Kidney (tissue), 13 donors: ENCODE measurements at regions not wholly inside any gene's neighbourhood (a gene's known extent, or its start where the extent isn't known, plus 50 kb on each side); places are given as distances from the start of the nearest gene placed in this dataset.

Experiments used
- DNase-seq, 5 donors: peaks; one replicate each; pipeline ENCODE4 v3.0.0-alpha.2; 2013 to 2020
- FAIRE-seq: peaks from 2 replicates; lab custom pipeline; 2012; peaks lifted over from hg19 to GRCh38; lab: Jason Lieb, UNC
- H3K27ac ChIP-seq, 2 donors: one replicate each; pipeline ENCODE4 v1.7.0; 2013; ENCODE audit warnings: low read depth in 2 of 2, low read length in 2 of 2, inconsistent platforms in 1 of 2
- H3K27me3 ChIP-seq: one replicate; pipeline ENCODE4 v1.7.1; 2013; ENCODE audit warnings: low read length, inconsistent platforms; ENCODE audit not compliant: control insufficient read depth, insufficient read depth
- H3K36me3 ChIP-seq, 3 donors: one replicate each; pipeline versions ENCODE4 v1.7.0 to v1.7.1; 2013; ENCODE audit warnings: low read length in 3 of 3, control low read depth in 1 of 3, inconsistent platforms in 1 of 3; ENCODE audit not compliant: insufficient read depth in 3 of 3, control insufficient read depth in 2 of 3
- H3K4me1 ChIP-seq, 3 donors: one replicate each; pipeline versions ENCODE4 v1.7.0 to v1.7.1; 2013; ENCODE audit warnings: low read length in 3 of 3, inconsistent platforms in 1 of 3, low read depth in 1 of 3; ENCODE audit not compliant: control insufficient read depth in 2 of 3, insufficient read depth in 2 of 3
- H3K4me3 ChIP-seq, 3 donors: one replicate each; pipeline versions ENCODE4 v1.7.0 to v1.8.1; 2013; ENCODE audit warnings: low read length in 3 of 3, control low read depth in 1 of 3, inconsistent platforms in 1 of 3
- H3K9ac ChIP-seq, 3 donors: one replicate each; pipeline versions ENCODE4 v1.7.0 to v1.7.1; 2013; ENCODE audit warnings: low read length in 3 of 3, control low read depth in 1 of 3, inconsistent platforms in 1 of 3
- H3K9me3 ChIP-seq, 3 donors: one replicate each; pipeline versions ENCODE4 v1.7.0 to v1.7.1; 2013; ENCODE audit warnings: low read length in 3 of 3, control low read depth in 1 of 3, inconsistent platforms in 1 of 3; ENCODE audit not compliant: control insufficient read depth in 2 of 3, insufficient read depth in 1 of 3
- CTCF ChIP-seq: IDR thresholded peaks from 3 replicates; pipeline ENCODE4 v1.5.1; 2012; ENCODE audit warnings: mild to moderate bottlenecking, moderate library complexity, borderline replicate concordance; ENCODE audit not compliant: insufficient read depth; ENCODE audit errors: extremely low read depth
- intact Hi-C: fragments of 100-400 bp; cut with DNase I; formaldehyde crosslinking; loops from one replicate; pipeline ENCODE4 v1.11.1; 2022
- donor health status: control.
- donor health status: control.
- donor health status: control.
- donor health status: control.
- donor health status: control.
- donor health status: DM: yes; HTN: yes; CAD: no.
- donor health status: Normal renal cell carcinoma (clear cell type).

- no peaks in the 10 kb centered on the region for H3K36me3 ChIP-seq
- DNase-seq (peak in 1 of 5 donors; percentile 79), FAIRE-seq (no peak)
- peaks cover 0 to 17% (median 0%) of the 10 kb centered on the region in 3 donors for H3K4me1 ChIP-seq
- intact Hi-C loops, result no loop called here
- H3K9ac ChIP-seq, result no peak overlapping the region
- no peak for TF ChIP-seq CTCF
- H3K9me3 ChIP-seq, result no peaks in the 10 kb centered on the region
- no peak overlapping the region for H3K27ac ChIP-seq
- H3K27me3 ChIP-seq, result no peaks in the 10 kb centered on the region
- H3K4me3 ChIP-seq, result no peak overlapping the region
Measured at GRCh38 chr16:85372627-85373372, 240.3 kb upstream of the GSE1 start.

- Histone ChIP-seq H3K27me3 (no peaks in the 10 kb centered on the region), H3K9me3 (no peaks in the 10 kb centered on the region), H3K27ac (no peak overlapping the region), H3K36me3 (no peaks in the 10 kb centered on the region), H3K4me1 (peaks cover 0 to 19% (median 0%) of the 10 kb centered on the region in 3 donors), H3K9ac (no peak overlapping the region), H3K4me3 (no peak overlapping the region)
- intact Hi-C loops, result no loop called here
- no peak for DNase-seq
- no peak for FAIRE-seq
- TF ChIP-seq CTCF, result no peak
Measured at GRCh38 chr16:85373741-85374570, 239.2 kb upstream of the GSE1 start.

GRCh38 chr16:85374571-85374872 lies 238.6 kb upstream of the GSE1 start:
- no peaks in the 10 kb centered on the region for H3K36me3 ChIP-seq
- no peak overlapping the region for H3K27ac ChIP-seq
- H3K9ac ChIP-seq, result no peak overlapping the region
- no peak overlapping the region for H3K4me3 ChIP-seq
- no peaks in the 10 kb centered on the region for H3K27me3 ChIP-seq
- DNase-seq (no peak), FAIRE-seq (no peak)
- intact Hi-C loops, result no loop called here
- TF ChIP-seq CTCF, result no peak
- H3K4me1 ChIP-seq, result peaks cover 0 to 24% (median 2%) of the 10 kb centered on the region in 3 donors
- H3K9me3 ChIP-seq, result no peaks in the 10 kb centered on the region
